Left renal pelvis (tissue), 4 donors: ENCODE measurements at regions not wholly inside any gene's neighbourhood (a gene's known extent, or its start where the extent isn't known, plus 50 kb on each side); places are given as distances from the start of the nearest gene placed in this dataset.

Source experiments
- DNase-seq, 4 donors: peaks; one replicate each; pipeline ENCODE4 v3.0.0-alpha.2; 2013; ENCODE audit warnings: low read depth in 4 of 4, low spot score in 3 of 4

DNA sequence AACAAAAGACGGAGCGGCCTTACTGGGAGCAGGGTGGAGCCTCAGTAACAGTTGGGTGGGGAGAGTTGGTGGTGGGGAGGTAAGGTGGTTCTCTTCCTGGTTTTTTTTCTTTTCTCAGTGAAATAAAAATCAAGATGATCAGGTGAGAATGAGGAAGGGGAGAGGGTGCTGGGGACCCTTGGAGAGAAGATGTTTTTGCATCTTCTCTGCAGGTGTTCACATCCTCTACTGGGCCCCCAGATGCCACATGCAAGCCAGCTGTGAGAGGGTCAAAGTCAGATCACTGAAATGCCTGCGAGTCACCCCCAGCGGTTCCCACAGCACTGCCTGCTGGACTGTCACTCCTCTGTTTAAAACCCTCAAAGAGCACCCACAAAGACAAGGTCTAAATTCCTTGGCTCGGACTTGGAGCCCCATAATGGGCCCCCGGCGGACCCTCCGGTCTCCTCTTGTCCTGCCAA lies 69.8 kb upstream of the FHL2 start:
- no peak for DNase-seq

DNA sequence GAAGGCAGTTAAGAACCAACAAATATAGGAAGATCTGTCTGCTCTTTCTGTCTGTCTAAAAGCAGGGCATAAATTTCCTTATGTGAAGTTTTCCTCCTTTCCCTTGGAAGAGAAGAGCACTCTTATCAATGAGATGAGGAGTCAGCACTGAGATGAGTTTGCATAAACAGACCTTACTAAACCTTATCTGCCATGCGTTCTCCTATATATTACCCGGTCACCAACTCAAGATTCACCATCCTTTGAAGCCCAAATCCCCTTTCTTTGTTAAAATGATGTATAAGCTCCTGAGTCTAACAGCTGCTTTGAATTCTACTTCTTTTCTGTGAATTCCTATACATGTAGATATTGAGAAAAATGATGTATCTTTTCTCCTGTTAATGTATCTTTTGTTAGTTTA lies 65.5 kb upstream of the FHL2 start:
- no peak for DNase-seq

DNA sequence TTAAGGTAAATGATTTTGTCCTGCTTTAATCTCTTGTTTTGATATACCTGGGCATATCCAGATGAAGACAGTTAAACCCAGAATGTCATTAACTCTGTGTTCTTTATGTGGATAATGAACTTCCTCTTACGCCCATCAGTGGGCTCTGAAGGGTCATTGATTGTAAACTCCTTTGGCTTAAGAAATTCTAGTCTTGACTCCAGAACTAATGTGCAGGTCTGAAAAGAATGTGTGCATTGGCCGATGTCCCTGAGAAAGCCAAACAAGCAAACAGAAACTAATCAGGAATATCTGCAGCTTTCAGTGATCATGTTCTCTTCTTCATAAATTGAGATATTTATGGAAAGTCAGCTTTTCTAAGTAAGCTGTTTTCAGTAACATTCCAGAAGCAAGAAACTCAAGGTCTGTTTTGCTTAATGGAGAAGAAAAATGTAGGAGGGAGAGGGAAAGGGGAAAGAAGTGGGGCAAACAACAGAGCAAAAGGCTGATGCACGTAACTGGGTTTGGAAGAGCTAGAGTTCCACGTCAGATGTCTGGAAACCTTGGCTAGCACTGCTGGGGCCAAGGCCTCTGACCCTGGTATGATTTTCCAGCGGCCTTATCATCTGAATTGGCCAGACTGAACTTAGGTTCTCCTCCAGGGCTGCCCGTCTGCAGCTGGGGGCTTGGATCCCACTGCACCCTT lies 61.3 kb upstream of the FHL2 start:
- DNase-seq = no peak

DNA sequence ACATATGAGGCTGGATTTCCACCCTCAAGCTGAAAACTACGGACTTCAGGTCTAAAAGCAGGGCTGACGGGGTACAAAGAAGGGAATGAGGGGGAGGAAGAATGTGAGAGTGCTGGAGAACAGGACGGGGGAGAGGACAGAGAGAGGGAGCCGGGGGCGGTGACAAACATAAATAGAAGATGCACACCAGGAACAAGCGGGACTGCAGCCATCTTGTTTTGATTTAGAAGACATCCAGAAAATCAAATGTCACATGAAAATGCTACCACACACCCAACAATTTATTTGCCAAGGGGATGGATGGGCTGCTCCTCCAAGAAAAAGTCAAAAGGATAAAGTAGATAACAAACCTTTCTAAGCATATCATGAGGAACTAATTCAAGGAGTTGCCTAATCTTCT lies 59.2 kb upstream of the FHL2 start:
- DNase-seq = no peak

DNA sequence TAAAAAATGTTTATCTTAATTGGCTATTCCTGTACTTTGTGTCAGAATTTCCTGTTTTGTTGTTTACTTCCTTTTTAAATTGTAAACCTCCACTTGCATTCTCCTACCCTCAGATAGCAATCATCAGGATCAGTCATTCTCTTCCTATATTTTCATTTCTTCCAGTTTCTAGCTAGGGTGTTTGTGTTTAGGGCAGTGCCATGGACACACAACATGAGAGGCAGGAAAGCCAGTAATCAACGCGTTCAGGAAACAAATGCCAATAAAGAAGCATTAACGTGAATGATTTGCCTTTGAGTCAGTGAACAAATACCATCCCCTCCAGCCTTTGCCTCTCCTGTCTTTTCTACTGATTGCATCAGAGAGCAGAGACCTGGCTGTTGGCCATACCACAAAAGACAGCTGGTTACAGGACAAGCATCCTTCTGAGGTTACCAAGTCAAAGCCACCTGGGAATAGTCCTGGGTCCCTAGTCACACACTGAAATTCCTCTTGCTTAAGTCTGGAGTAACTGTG lies 56.7 kb upstream of the FHL2 start:
- DNase-seq = no peak

DNA sequence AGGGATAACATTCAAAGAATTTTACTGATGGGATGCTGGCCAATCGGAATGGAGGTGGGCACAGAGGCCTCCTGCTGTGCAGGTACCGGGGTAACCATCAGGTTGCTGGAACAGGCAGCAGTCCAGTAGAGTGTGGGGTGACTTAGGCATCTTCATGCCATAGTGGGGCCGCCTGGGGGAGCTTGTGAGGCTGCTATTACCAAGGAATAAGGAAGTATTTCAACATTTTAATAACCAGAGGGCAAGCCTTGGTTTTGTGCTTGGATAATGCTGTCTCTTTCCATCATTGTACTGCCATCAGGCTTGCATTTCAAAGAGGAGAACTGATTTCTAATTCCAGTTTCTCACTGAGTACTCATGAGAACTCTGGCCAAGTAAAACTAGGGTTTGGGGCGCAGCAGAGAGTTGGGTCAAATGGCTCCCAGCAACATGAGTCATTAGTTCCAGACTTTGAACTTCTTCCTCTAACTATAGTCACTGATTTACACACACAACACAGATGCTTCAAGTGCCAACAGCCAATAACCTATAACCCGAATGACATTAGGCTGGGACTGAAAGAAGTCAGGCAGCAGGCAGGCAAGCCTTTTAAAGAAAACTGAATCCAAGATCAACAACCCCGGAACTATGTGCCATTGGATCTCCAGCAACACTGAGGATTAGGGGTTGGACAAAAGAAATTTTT lies 56.1 kb upstream of the FHL2 start:
- DNase-seq = peak in 1 of 4 donors; percentile 31

DNA sequence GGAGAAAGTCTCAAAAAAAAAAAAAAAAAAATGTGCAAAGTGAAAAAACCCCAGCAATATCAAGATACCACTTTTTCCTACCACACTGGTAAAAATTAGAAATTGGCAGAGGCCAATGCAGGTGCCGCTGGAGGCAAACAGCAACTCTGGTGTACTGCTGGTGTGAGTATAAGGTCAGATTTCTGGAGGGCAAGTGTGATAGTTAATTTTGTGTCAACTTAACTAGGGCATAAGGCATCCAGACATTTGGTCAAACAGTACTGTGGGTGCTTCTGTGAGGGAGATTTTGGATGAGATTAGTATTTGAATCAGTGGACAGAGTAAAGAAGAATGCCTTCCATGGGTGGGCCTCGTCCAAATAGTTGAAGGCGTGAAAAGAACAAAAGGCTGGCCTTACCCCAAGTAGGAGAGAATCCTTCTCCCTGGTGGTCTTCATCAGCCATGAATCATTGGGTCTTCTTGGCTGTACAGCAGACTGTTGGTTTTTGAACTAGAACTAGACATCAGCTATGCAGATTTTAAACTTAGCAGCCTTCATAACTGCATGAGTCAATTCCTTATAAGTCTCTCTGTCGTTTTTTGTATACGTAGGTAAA lies 52.8 kb upstream of the FHL2 start:
- DNase-seq = no peak

DNA sequence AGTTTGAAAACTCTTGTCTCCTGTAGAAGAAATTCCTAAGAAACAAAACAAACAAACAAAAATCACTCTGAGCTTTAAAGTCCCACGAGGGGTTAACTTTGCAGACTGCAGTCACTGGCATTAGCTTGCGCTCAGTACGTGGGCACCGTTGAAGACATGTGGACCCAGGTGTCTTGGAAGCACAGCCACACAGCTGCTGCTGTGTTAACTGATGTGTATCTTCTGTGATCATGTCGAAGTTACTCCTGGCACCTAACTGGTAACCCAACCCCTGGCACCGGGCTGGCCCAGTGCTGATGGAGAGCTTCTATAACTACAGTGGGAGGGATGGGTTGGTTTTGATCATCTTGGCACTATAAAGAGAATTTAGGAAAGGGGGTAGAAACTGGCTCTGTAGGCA lies 51.6 kb upstream of the FHL2 start:
- DNase-seq = no peak

DNA sequence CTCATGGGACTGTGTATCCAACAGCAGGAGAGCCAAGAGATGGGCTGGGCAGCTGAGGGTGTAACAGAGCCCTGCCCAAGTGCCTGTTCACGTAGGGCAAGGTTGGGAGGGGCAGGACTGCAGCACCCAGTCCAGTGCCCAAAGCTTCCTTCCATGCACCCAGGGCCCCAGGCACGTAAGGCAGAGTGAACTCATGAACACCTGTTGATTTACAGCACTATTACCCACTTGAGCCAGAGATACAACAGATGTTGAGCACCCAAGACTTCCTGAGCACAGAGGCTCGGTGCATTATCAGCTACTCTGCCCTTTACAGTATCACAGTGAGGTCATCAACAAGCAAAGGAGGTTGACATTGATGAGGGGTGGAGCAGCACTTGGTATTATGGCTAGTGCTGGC lies 50.2 kb upstream of the FHL2 start:
- no peak for DNase-seq
